Activated CD4-positive, alpha-beta T cell treated with anti-CD3 and anti-CD28 coated beads for 1 hour (primary cell): ENCODE measurements at regions not wholly inside any gene's neighbourhood (a gene's known extent, or its start where the extent isn't known, plus 50 kb on each side); places are given as distances from the start of the nearest gene placed in this dataset.

Experiments used
- DNase-seq: peaks from one replicate; pipeline ENCODE4 v3.0.0-alpha.2; 2020

GRCh38 chr2:144333143-144333555 lies 186.8 kb downstream of the ZEB2 start:
- no peak for DNase-seq

- DNase-seq, result peak; percentile 77
Measured at GRCh38 chr2:144332356-144333142, 187.4 kb downstream of the ZEB2 start.

DNA sequence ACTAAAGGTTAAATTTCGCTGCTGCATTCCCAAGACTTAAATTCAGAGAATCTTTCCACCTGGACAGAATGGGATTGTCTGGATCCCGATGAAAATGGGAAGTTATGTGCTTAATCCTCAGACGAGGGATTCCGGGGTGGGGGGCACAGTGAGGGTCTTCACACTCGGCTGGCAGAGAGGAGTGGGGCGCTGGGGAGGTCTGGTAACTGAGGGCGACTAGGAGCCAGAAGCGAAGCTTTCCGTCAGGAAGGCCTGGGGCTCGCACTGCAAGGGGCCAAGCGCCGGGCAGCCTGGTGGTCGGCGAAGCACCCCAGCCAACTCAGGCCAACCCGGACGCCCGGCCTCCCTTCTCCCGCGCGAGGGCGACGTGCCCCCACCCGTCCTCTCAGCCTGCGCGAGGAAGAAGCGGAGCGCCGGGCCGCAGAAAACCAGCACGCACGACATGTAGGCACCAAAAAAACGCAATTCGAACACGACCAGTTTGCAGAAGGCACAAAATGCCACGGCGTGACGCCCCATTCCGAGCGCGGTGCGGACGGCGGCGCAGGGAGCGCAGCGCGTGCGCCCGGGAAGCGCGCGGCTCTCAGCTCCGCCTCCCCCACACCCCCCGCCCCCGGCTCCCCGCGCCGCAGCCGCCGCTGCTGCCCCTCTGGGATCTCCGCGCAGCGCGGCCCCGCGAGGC lies 188.1 kb downstream of the ZEB2 start:
- DNase-seq, result no peak

DNA sequence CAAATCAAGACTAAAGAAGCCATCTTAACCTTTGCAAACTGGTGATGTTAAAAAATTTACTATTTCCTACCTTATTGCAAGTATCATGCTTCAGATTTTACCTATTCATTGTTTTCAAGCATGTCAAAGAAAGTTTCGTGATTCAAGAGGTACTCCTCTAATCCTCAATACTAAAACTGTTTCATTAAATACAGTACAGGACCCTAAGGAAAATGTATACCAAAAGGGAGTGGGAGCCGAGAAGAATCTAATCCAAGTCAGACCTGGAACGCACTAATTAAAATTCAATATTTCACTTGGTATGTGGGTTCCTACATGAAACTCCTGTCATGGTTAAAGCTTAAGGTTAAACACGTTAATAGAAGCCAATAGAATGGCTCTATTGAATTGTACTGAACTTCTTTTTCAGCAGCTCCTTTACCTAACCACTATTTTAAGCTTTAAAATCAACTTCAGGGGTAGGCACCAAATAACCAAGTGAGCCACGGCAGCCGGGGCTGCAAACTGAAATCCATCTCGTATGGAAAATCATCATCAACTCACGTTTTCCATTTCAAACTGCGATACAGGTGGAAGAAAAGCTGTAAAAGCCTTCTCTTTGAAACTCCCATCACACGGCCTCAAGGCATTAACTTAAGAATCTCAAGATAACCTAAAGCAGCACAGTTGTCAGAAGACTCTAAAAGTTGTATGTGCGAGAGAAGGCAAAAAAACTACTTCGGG lies 188.8 kb downstream of the ZEB2 start:
- no peak for DNase-seq

DNA sequence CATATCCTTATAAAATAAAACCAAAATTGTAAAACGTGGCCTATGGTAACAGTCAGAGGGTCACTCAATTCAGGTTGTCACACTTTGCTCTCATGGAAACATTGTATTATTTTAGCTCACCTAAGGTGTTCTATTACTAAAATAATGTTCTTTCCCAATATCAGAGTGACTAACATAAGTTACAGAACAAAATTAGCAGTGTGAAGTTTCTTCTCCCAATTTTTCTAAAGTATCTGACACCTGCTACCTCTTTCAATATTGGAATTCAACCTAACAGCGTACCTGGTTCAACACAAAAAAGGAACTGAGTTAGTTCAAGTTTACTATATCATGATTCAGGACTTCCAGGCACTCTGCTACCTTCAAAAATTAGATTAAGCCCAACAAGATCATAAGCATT lies 190.4 kb downstream of the ZEB2 start:
- DNase-seq, result no peak

DNA sequence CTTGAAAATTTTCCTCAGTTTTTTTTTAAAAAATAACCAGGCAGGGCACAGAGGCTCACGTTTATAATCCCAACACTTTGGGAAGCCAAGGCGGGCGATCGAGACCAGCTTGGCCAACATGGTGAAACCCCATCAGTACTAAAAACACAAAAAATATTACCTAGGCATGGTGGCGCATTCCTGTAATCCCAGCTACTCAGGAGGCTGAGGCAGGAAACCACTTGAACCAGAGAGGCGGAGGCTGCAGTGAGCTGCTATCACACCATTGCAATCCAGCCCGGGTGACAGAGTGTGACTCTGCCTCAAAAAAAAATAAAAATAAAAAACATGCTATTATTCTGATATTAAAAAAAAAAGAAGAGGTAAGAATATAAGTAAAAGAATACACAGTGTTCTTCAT lies 191.0 kb downstream of the ZEB2 start:
- DNase-seq, result no peak

- no peak for DNase-seq
Measured at GRCh38 chr2:144326825-144327224, 193.1 kb downstream of the ZEB2 start.

DNA sequence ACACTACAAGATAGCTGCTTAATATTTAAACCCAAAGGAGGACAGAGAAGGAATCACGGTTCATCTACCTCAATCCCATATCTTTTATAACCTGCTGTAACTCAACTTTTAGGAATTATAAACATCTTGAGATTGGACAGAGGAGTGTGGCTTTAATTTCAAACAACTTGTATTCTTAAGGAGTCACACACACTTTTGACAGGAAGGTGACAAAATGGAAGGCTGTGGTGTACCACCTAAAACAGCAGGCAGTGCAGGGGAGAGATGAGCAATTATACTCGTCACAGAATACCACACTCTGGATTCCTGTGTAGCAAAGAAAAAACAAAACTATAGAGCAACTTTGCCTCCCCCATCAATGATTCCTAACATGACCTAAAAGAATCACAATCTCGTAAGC lies 194.8 kb downstream of the ZEB2 start:
- DNase-seq, result no peak

DNA sequence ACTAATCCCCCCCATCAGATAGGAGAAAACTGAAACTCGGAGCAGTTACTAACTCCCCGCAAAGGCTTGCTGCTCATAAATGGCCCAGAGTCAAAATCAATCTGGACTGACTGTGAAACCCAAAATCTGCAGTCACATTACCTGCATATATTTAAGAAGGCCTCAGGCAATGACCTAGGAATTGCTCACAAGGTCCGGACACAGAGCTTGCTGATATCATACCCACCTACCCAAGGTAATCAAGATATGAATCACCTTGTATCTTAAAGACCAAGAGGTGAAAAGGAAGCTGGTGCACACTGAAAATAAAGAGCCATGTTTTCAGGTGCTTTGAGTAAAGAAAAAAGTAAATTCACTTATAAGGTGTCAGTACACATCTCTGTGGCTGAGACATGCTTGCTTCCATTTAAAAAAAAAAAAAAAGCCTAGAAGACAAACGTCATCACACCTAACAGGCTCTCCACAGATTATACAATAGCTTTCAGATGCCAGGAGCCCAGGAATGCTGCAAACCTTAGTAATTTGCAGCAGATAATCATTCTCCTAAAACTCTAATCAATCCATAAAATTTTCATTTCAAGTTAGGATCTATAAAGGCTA lies 195.4 kb downstream of the ZEB2 start:
- no peak for DNase-seq

DNA sequence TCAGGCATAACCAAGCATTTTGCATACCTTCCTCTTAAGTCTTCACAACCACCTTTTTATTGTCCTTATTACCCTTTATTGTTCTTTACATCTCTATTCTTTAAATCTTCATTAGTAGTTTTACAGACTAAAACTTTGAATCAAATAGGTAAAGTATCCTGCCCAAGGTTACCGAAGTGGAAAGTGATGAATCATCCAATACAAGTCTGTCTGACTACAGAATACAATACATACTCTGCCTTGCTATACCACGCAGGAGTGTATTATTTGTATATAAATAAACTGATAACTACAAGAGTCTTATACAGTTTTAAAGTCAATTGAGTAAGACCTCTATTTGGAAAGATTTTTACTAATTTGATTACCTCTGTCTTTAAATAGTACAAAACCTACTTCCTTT lies 196.0 kb downstream of the ZEB2 start:
- DNase-seq, result no peak

DNA sequence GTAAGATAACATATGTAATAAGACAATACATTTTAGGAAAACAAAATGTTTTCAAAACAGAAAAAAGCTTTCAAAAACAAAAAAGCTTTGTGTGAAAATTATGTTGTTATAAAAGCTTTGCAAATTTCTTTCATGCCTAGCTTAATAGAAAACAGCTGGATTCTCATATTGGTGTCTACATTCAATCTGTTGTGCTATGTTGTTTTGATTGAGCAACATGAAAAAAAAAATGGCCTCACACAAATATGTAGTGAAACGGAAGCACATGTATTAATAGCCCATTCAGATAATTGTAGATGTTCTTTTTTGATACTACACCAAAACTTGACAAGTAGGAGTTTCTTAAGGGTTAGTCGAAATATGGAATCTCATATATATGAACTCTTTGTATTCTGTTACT lies 197.5 kb downstream of the ZEB2 start:
- DNase-seq, result no peak

DNA sequence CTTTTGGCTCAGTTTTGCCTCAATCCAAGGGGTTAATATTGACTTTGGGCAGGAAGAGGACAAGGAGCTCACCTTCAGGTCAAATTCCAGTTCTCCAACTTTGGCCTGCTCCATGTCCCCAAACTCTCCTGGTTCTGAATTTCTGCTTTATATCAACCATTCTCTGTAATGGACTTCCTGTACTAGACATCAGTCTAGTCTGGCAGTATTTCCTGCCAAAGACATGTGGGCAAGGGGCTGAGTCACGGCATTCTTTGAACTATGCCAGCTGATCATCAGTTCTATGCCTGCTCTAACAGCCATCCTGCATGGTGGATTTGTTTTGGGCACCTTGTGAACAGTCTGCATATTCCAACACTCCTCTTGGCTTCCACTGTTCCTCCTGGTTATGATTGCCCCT lies 199.4 kb downstream of the ZEB2 start:
- peak; percentile 36 for DNase-seq

- no peak for DNase-seq
Measured at GRCh38 chr2:144317071-144317738, 202.7 kb downstream of the ZEB2 start.

DNA sequence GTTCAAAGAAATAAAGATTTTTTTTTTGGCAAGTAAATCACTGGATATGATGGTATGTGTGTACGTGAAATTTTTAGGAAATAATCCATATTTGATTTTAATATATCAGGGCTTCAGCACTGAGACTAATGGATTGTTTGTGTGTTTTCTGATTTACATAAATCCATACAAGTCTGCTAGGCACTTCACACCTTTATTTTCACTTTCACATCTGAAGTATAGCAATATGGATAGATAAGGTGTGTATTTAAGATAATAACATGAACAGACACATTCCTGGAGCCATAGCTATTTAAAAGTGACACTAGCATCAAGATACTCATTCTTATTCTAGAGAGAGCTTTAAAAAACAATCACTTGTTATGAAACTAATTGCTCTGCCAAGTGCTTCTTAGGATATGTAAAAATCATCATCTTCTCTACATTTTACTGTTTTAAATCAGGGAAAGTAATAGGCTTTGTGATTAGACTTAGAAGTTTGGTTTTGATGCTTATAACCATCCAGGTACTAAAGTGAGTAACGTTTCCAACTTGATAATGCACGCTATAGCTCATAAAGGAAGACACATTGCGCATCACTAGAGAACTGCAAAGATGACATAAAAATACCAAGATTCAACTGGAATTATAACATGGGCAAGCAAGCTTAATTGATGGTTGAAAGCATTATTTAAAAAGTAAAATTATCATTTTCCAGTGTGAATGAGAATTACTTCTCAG lies 208.9 kb downstream of the ZEB2 start:
- no peak for DNase-seq

- DNase-seq, result no peak
Measured at GRCh38 chr2:144310484-144310883, 209.4 kb downstream of the ZEB2 start.

- DNase-seq, result no peak
Measured at GRCh38 chr2:144307711-144308110, 212.2 kb downstream of the ZEB2 start.

- no peak for DNase-seq
Measured at GRCh38 chr2:144304202-144304601, 215.7 kb downstream of the ZEB2 start.

DNA sequence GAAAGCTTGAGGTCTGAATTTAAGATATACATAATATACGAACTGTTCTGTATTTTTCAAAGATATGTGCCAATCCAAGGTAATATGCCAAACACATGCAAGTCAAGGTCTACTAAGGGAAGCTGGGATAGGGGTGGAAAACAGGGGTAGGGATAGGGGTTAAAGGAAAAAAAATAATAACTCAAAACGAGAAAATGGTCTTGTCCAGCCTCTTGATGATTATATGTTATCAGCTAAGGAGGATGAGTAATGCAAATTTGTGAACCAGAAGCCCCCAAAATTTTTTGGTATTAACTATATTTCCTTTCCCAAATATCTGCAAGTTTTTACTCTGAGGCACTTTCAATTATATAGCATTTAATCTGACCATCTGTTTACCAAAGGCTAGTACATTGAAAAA lies 219.3 kb downstream of the ZEB2 start:
- DNase-seq, result no peak

DNA sequence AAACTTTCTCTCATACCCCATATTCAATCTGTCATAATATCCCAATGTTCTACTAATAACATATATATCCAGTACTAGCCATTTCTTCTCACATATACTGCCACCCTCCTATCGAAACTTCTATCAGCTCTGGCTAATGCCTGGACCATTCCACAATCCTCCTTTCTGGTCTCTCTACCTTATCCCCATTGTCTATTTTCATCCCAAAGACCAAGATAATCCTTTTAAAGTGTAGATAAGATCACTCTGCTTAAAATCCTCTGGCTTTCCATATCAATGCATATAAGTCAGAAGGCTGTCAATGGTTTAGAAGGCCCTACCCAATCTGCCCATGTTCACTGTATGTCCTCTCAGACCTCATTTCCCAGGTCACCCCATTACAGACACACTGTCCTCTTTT lies 229.6 kb downstream of the ZEB2 start:
- DNase-seq, result no peak

DNA sequence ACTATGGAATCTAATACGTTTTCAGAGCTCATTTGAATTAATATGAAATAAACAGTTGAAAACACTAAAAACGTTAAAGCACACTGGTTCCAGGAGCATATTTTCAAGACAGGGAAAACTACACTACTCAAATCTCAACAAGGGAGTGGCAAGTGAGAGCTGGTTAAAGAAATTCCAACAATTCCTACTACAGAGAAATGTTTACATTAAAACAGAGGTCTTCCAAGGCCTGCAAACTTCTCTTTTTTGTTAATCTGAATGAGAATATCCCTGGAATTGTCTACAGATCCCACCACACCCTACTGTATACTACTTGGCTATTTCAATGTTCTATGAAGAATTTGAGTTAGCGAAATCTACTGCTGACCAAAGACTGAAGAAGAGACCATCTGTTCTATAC lies 231.5 kb downstream of the ZEB2 start:
- DNase-seq, result no peak

- no peak for DNase-seq
Measured at GRCh38 chr2:144285324-144285723, 234.6 kb downstream of the ZEB2 start.

GRCh38 chr2:144281476-144281875 lies 238.4 kb downstream of the ZEB2 start:
- DNase-seq, result no peak
